Loucy (cell line): ENCODE measurements at regions not wholly inside any gene's neighbourhood (a gene's known extent, or its start where the extent isn't known, plus 50 kb on each side); places are given as distances from the start of the nearest gene placed in this dataset.

Experiments used
- CTCF ChIP-seq: fragments of 200-600 bp; sonication (generic); conservative IDR thresholded peaks from 2 replicates; pipeline ENCODE4 v1.5.1; 2014; ENCODE audit warnings: mild to moderate bottlenecking, antibody characterized with exemption, low read length
- EZH2phosphoT487 ChIP-seq: fragments of 200-600 bp; IDR thresholded peaks from 2 replicates; pipeline ENCODE4 v1.6.1; 2018; ENCODE audit warnings: antibody characterized with exemption, mild to moderate bottlenecking, moderate library complexity, borderline replicate concordance

- no peak for TF ChIP-seq CTCF
- no peak for TF ChIP-seq EZH2phosphoT487
Observed at GRCh38 chr6:6950373-6951145, 157.2 kb upstream of the RREB1 start.
